Stimulated activated naive B cell treated with anti-CD40 and anti-IgM and Interleukin-4, amounts not matched to agents 10 μg/mL and 1 μg/mL and 100 μg/mL, for 72 hours (primary cell): ENCODE measurements at regions not wholly inside any gene's neighbourhood (a gene's known extent, or its start where the extent isn't known, plus 50 kb on each side); places are given as distances from the start of the nearest gene placed in this dataset.
"Not testable (repeated sequence)": the region's sequence is repeated elsewhere in the genome, so short reads cannot be mapped to it uniquely, and the experiment has no call there.

Source experiments
- ATAC-seq, 2 donors: fragments of 150-1000 bp; cut with Tn5 transposase; replicated peaks; 2 replicates each; pipeline ENCODE4 v1.10.0; 2021; ENCODE audit warnings: moderate library complexity in 1 of 2
- DNase-seq: peaks from one replicate; pipeline ENCODE4 v3.0.0; 2021
- H3K27ac Mint-ChIP-seq: one replicate; pipeline ENCODE4 v1.8.0; 2022; ENCODE audit warnings: mild to moderate bottlenecking, mixed read lengths
- H3K27me3 Mint-ChIP-seq, 2 donors: one replicate each; pipeline ENCODE4 v1.8.0; 2022; ENCODE audit warnings: mixed read lengths in 2 of 2
- H3K36me3 Mint-ChIP-seq, 2 donors: one replicate each; pipeline ENCODE4 v1.8.0; 2022; ENCODE audit warnings: mixed read lengths in 2 of 2, mild to moderate bottlenecking in 1 of 2
- H3K4me1 Mint-ChIP-seq, 2 donors: one replicate each; pipeline ENCODE4 v1.8.0; 2022; ENCODE audit warnings: mixed read lengths in 2 of 2, mild to moderate bottlenecking in 1 of 2
- H3K4me3 Mint-ChIP-seq, 2 donors: one replicate each; pipeline ENCODE4 v1.8.0; 2022; ENCODE audit warnings: mild to moderate bottlenecking in 2 of 2, mixed read lengths in 2 of 2, moderate library complexity in 1 of 2
- H3K9me3 Mint-ChIP-seq, 2 donors: one replicate each; pipeline ENCODE4 v1.8.0; 2022; ENCODE audit warnings: mixed read lengths in 2 of 2, mild to moderate bottlenecking in 1 of 2

DNA sequence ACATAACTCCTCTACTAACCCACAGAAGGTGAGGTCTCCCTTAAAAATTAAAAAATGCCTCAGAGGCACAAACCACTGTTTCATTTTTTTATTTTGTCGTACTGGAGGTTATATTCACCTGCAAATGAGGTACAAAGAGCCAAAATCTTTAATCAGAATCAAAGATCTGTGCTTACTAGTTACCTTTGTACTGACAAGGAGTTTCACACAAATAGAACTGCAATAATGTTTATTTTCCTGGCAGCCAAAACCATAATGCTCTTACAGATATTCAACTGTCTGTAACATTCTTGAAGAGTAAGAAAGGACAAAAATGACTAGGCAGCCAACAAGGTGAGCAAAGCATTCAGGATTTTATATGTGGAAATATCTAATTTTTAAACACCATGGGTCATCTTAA lies 105.1 kb upstream of the NOL4 start:
- H3K36me3 Mint-ChIP-seq: no peaks in the 10 kb centered on the region
- H3K27me3 Mint-ChIP-seq: no peaks in the 10 kb centered on the region
- H3K4me1 Mint-ChIP-seq: no peaks in the 10 kb centered on the region
- ATAC-seq (no peak), DNase-seq (no peak)
- peaks cover 5 to 9% of the 10 kb centered on the region in 2 donors for H3K9me3 Mint-ChIP-seq
- H3K27ac Mint-ChIP-seq: no peak overlapping the region
- H3K4me3 Mint-ChIP-seq: no peak overlapping the region

DNA sequence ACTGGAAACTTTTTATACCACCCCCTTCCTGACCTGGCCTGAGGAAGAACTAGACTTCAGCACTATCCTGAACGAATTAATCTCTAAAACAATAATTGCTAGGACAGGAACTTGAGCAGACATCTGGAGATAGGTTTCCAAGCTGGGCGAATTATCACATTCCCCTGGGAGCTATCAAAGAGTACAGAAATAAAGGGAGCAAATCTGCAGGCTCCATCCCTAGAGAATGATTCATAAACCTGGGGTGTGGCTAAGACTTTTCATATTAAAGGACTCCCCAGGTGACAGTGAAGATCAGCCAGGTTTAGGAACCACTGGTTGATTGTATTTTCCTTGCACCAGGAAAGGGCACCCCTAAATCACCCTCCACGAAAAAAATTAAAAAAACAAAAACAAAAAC lies 105.6 kb upstream of the NOL4 start:
- no peak overlapping the region for H3K27ac Mint-ChIP-seq
- H3K4me1 Mint-ChIP-seq: no peaks in the 10 kb centered on the region
- no peaks in the 10 kb centered on the region for H3K36me3 Mint-ChIP-seq
- H3K27me3 Mint-ChIP-seq: no peaks in the 10 kb centered on the region
- H3K4me3 Mint-ChIP-seq: no peak overlapping the region
- ATAC-seq (no peak), DNase-seq (no peak)
- H3K9me3 Mint-ChIP-seq: peaks cover 5 to 9% of the 10 kb centered on the region in 2 donors

DNA sequence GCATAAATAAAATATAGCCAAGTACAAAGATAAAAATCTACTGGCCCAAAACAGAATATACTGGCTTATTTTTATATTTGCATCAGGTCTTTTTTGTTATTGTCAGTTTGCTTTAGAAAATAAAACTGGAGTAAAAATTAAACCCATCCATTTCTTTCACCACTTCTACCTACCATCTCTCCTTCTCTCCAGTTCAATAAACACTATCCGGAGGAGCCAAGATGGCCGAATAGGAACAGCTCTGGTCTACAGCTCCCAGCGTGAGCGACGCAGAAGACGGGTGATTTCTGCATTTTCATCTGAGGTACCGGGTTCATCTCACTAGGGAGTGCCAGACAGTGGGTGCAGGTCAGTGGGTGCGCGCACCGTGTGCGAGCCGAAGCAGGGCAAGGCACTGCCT lies 106.2 kb upstream of the NOL4 start:
- not testable (repeated sequence) for ATAC-seq, DNase-seq, H3K4me3 Mint-ChIP-seq, H3K4me1 Mint-ChIP-seq, H3K9me3 Mint-ChIP-seq, H3K27ac Mint-ChIP-seq, H3K27me3 Mint-ChIP-seq, H3K36me3 Mint-ChIP-seq

DNA sequence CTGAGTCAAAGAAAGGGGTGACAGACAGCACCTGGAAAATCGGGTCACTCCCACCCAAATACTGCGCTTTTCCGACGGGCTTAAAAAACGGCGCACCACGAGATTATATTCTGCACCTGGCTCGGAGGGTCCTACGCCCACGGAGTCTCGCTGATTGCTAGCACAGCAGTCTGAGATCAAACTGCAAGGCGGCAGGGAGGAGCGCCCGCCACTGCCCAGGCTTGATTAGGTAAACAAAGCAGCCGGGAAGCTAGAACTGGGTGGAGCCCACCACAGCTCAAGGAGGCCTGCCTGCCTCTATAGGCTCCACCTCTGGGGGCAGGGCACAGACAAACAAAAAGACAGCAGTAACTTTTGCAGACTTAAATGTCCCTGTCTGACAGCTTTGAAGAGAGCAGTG lies 106.6 kb upstream of the NOL4 start:
- H3K4me1 Mint-ChIP-seq, H3K36me3 Mint-ChIP-seq, H3K9me3 Mint-ChIP-seq, ATAC-seq, DNase-seq, H3K27ac Mint-ChIP-seq, H3K4me3 Mint-ChIP-seq, H3K27me3 Mint-ChIP-seq: not testable (repeated sequence)

DNA sequence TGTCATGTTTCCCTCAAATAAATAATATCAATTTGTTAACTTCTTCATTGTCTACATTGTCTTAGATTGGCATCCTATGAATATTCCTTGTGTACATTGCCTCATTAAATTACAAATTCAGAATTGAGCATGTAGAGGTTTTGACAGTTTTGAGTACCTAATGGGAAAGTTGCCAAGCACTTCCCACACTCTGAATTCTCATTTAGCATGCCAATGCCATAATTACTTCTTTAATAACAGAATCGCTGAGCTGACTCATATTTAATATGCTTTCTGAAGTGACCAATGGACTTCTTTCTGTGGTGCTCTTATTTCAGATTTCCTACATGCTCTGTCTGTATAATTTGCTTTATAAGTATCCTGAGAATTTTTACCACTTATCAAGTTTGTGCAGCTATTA lies 114.4 kb upstream of the NOL4 start:
- H3K36me3 Mint-ChIP-seq: no peaks in the 10 kb centered on the region
- H3K9me3 Mint-ChIP-seq: peaks cover 0 to 4% of the 10 kb centered on the region in 2 donors
- H3K27me3 Mint-ChIP-seq: no peaks in the 10 kb centered on the region
- H3K4me3 Mint-ChIP-seq: no peak overlapping the region
- H3K27ac Mint-ChIP-seq: no peak overlapping the region
- no peak for DNase-seq
- H3K4me1 Mint-ChIP-seq: no peaks in the 10 kb centered on the region
- ATAC-seq: no peak

DNA sequence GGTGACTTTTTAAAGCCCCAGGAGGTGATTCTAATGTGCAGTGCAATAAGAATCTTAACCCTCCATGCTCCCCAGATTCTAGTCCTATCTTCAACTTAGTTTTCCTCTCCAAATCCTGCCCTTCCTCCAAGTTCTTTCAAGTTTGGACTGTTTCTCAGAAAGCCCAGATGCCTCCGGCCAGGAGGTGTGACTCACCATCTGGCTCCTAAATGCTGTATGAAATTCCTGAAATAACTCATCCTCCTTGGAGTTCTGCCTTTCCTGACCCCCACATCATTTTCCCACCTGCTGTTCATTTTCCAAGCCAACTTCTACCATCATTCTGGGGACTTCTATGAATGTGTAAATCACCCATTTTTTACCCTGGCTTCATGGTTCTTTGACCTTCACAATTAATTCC lies 118.2 kb upstream of the NOL4 start:
- no peaks in the 10 kb centered on the region for H3K27me3 Mint-ChIP-seq
- no peaks in the 10 kb centered on the region for H3K4me1 Mint-ChIP-seq
- no peaks in the 10 kb centered on the region for H3K36me3 Mint-ChIP-seq
- H3K4me3 Mint-ChIP-seq: no peak overlapping the region
- H3K9me3 Mint-ChIP-seq: peaks cover 0 to 4% of the 10 kb centered on the region in 2 donors
- ATAC-seq (no peak), DNase-seq (no peak)
- no peak overlapping the region for H3K27ac Mint-ChIP-seq

DNA sequence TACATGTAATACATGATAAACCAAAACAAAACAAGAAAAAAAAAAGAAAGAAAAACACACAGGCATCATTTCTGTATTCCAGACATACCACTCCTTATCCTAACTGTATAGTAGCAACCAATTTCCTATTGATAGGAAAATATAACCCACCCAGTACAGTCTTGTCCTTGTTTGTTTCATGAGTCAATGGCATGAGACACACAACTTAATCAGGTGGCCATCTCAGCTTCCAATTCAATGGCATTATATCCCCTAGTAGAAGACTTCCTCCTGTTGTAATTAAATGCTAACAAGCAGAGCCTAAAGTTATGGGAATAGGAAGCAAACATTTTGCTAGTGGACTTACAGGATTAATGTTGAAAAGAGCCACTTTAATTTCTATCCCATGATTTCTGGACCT lies 121.0 kb upstream of the NOL4 start:
- H3K36me3 Mint-ChIP-seq: no peaks in the 10 kb centered on the region
- DNase-seq (no peak), ATAC-seq (no peak)
- no peak overlapping the region for H3K4me3 Mint-ChIP-seq
- H3K27ac Mint-ChIP-seq: no peak overlapping the region
- H3K9me3 Mint-ChIP-seq: peaks cover 0 to 1% of the 10 kb centered on the region in 2 donors
- no peaks in the 10 kb centered on the region for H3K4me1 Mint-ChIP-seq
- no peaks in the 10 kb centered on the region for H3K27me3 Mint-ChIP-seq

DNA sequence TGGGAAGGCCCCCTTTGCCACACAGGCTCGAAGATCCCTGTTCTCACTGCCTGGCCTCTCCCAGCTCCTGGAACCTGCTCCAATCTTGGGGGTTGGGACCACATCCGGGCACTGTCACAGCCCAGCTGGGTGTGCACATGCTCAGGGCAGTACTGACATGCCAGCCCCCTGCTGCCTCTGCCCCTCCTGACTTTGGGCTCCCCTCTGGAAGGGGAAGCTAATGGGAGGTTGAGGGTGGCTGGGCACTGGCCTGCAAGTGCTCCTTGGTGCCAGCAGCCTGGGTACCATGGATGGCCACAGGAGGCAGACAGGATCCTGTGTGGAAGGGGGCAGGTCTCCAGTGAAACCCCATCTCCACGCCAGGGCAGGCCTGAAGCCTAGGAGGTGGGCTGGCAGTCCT lies 126.1 kb upstream of the NOL4 start:
- Mint-ChIP-seq H3K9me3 (peaks cover 0 to 3% of the 10 kb centered on the region in 2 donors), H3K27me3 (no peaks in the 10 kb centered on the region), H3K4me3 (no peak overlapping the region), H3K36me3 (no peaks in the 10 kb centered on the region), H3K4me1 (no peaks in the 10 kb centered on the region), H3K27ac (no peak overlapping the region)
- no peak for ATAC-seq
- DNase-seq: no peak

DNA sequence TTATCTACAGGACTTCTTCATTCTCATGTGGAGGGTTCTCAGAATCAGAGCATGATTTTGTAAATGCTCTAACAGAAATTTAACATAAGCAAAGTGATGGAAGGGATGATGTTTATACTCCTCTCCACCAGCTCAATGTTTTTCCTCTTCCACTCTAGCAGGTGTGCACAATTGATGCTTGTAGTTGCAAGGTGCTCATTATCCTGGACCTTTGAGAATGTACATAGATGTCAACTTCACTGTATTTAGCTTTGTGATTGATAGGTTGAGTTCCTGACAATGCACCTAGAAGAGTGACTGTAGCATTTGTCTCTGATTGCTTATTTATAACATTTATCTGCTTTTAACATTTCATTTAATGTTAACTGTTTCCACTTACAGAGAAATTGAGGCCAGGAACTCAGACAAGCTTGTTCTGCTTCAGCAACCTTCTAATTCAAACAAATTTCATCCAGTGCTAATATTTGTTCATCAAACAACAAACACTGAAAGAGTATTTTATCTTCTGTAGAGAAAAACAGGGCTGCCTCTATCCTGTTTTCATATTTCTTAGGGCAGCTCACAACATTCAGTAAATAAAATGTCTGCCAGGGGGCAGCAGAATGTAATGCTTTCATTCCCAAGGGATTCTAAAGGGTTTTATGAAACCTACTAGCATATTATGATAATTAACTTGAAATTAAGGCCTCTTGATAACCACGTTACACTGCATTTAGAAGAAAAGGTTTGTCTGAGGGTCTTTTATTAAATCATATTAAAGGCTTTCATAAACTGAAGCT lies 127.9 kb upstream of the NOL4 start:
- no peaks in the 10 kb centered on the region for H3K27me3 Mint-ChIP-seq
- H3K27ac Mint-ChIP-seq: no peak overlapping the region
- H3K4me3 Mint-ChIP-seq: no peak overlapping the region
- H3K36me3 Mint-ChIP-seq: no peaks in the 10 kb centered on the region
- H3K9me3 Mint-ChIP-seq: peaks cover 3 to 5% of the 10 kb centered on the region in 2 donors
- no peak for DNase-seq
- no peak for ATAC-seq
- H3K4me1 Mint-ChIP-seq: no peaks in the 10 kb centered on the region

DNA sequence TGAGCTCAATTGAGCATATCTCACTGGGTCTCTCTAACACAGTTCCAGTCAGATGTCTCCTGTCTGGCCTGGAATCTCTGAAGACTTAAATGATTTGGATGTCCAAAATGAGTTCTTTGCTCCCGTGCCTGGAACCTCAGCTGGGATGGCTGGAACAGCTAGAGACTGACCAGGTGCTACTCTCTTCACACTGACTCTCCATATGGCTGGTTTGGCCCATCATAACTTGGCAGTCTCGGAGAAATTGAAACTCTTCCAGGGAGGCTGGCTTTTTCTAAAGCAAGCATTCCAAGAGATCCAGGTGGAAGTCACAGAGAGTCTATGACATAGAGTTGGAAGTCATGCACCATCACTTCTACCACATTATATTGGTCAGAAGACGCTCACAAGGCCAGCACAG lies 129.6 kb upstream of the NOL4 start:
- DNase-seq (no peak), ATAC-seq (no peak)
- Mint-ChIP-seq H3K4me1 (no peaks in the 10 kb centered on the region), H3K9me3 (peaks cover 3 to 7% of the 10 kb centered on the region in 2 donors), H3K27me3 (no peaks in the 10 kb centered on the region), H3K36me3 (no peaks in the 10 kb centered on the region), H3K4me3 (no peak overlapping the region), H3K27ac (no peak overlapping the region)

DNA sequence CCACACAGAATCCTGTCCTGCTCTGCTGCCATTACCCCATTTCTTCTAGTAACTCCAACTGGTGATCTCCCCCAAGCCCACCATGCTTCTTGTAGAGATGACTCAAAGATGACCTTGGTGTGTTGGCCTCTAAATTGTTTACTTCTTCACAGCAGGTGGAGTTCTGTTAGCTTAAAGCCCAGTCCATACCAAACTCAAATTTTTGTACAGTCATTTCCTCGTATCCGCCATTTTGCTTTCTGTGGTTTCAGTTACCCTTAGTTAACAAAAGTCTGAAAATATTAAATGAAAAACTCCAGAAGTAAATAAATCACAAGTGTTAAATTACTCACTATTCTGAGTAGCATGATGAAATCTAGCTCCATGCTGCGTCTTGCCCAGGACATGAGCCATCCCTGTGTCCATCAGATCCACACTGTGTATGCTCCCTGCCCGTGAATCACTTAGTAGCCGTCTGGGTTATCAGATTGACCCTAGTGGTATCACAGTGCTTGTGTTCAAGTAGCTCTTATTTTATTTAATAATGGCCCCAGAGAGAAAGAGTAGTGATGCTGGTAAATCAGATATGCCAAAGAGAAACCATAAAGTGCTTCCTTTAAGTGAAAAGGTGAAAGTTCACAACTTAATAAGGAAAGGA lies 133.3 kb upstream of the NOL4 start:
- DNase-seq (no peak), ATAC-seq (no peak)
- Mint-ChIP-seq H3K27ac (no peak overlapping the region), H3K4me1 (no peaks in the 10 kb centered on the region), H3K36me3 (no peaks in the 10 kb centered on the region), H3K4me3 (no peak overlapping the region), H3K9me3 (peaks cover 3 to 7% of the 10 kb centered on the region in 2 donors), H3K27me3 (no peaks in the 10 kb centered on the region)

DNA sequence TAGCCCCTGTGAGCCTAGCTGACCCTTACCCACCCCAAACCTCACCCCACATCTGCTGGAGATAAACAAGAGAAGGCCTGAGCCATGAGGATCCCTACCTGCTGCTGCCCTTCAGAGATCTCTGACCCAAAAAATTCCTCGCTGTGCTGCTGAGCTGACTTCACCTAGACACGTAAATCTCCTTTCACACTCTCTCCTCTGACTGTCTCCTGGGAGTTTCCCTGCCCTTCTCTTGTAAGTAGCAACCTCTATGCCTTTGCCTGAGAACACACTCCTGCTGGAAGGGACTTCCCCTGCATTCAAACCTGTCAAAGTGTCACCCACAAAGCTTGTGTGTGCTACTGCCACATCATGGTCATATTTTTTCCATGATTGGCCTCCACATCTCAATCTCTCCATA lies 134.2 kb upstream of the NOL4 start:
- Mint-ChIP-seq H3K27me3 (no peaks in the 10 kb centered on the region), H3K4me1 (no peaks in the 10 kb centered on the region), H3K27ac (no peak overlapping the region), H3K36me3 (no peaks in the 10 kb centered on the region), H3K4me3 (no peak overlapping the region), H3K9me3 (peaks cover 3 to 7% of the 10 kb centered on the region in 2 donors)
- ATAC-seq: peak; percentile 33 to 50
- DNase-seq: no peak

DNA sequence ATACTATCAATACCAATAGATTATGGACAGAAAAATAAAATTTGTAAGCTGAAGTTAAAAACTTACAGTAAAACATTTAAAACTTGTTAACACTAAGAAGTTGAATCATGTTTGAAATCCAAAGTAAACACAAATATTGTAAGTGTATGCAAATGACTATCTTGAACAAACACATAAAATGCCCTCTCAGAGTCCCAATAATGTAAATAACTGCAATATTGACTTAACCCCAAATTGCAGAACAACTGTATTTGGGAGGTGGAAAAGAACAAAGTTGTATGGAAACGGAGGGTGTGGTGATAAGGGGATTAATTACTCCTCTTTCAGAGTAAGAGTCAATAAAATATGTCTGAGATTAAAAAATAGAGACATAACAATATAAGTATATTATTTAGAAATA lies 140.0 kb upstream of the NOL4 start:
- no peaks in the 10 kb centered on the region for H3K27me3 Mint-ChIP-seq

DNA sequence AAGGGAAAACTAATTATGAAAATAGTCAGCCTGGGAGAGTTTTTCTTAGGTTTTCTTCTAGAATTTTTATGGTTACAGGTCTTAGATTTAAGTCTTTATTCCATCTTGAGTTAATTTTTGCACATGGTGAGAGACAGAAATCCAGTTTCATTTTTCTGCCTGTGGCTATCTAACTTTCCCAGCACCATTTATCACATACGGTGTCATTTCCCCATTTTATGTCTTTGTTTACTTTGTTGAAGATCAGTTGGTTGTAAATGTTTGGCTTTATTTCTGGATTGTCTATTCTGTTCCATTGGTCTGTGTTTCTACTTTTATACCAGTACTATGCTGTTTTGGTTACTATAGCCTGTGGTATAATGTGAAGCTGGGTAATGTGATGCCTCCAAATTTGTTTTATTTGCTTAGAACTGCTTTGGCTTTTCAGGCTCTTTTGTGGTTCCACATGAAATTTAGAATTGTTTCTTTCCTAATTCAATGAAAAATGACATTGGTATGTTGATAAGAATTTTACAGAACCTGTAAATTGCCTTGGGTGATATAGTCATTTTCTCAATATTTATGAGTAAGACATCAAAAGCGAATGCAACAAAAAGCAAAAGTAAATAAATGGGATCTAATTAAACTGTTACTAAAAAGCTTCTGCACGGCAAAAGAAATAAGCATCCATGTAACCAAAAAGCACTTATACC lies 146.1 kb upstream of the NOL4 start:
- Mint-ChIP-seq H3K9me3 (no peaks in the 10 kb centered on the region), H3K36me3 (no peaks in the 10 kb centered on the region), H3K27me3 (no peaks in the 10 kb centered on the region), H3K4me3 (no peak overlapping the region), H3K4me1 (no peaks in the 10 kb centered on the region), H3K27ac (no peak overlapping the region)
- DNase-seq: no peak
- no peak for ATAC-seq

More for the DNA sequence above, 140.0 kb upstream of the NOL4 start:
- H3K4me1 Mint-ChIP-seq: no peaks in the 10 kb centered on the region
- no peak overlapping the region for H3K27ac Mint-ChIP-seq
- H3K9me3 Mint-ChIP-seq: no peaks in the 10 kb centered on the region
- H3K36me3 Mint-ChIP-seq: no peaks in the 10 kb centered on the region
- no peak overlapping the region for H3K4me3 Mint-ChIP-seq
- DNase-seq (no peak), ATAC-seq (no peak)

DNA sequence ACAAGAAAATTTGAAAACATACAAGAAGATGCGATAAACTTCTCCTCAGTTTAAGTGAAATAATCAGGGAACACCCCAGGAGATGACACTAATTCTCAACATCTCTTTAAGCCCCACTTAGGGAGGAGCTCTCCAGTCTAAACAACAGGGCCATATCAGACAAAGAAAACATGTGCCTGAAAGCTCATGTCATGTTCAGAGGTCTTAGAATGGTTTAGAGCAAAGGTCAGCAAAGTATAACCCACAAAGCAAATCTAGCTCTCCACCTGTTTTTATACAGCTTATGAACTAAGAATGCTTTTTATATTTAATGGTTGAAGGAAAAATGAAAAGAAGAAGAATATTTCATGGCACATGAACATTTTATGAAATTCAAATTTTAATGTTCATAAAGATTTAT lies 155.6 kb upstream of the NOL4 start:
- H3K4me1 Mint-ChIP-seq: no peaks in the 10 kb centered on the region
- no peaks in the 10 kb centered on the region for H3K36me3 Mint-ChIP-seq
- no peak for DNase-seq
- H3K9me3 Mint-ChIP-seq: peaks cover 0 to 4% of the 10 kb centered on the region in 2 donors
- ATAC-seq: no peak
- H3K27ac Mint-ChIP-seq: no peak overlapping the region
- no peak overlapping the region for H3K4me3 Mint-ChIP-seq
- H3K27me3 Mint-ChIP-seq: no peaks in the 10 kb centered on the region
